ENCODE measurements at regions not wholly inside any gene's neighbourhood (a gene's known extent, or its start where the extent isn't known, plus 50 kb on each side); places are given as distances from the start of the nearest gene placed in this dataset.

DNA sequence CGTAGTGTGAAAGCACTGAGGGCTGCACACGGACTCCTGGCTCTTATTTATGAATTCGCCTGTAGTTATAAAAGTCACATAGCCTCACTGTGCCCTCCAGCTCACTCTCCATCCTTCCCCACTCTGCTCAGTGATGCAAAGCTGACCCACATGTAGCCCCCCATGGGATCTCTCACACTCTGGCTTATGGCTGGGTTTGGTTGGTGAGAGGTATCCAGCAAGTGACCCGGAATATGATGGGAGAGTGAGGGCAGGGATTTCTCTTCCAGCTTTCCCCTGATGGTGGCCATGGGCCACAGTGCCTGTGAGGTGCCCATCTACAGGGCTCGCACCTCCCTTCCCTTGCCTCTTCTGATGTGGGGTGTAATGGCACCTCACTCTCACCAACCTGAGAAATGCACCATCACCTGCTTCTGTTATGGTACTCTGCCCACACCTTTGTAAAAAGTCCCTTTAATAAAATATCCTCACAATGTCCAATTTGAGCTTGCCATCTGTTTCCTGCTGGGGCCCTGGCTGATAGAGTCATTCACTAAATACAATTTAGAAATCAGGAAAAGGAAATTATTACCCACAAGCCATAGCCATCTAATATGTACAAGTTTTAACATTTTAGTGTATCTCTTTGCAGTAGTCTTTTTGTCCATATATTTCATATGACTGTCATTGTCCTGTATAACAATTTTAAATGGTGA is 93.6 kb downstream of the SCN11A start (continued):
- TF ChIP-seq KDM4A (IDR thresholded peaks at IDR 0.05; ENCODE audit: low read depth, low read length, severe bottlenecking) (no peak), GTF2F1 (IDR thresholded peaks at IDR 0.05; ENCODE audit: borderline replicate concordance, low read depth, low read length) (no peak), PHF8 (conservative IDR thresholded peaks at IDR 0.05; ENCODE audit: low read depth, low read length) (no peak), SIRT6 (IDR thresholded peaks at IDR 0.05; ENCODE audit: low read length) (no peak), POLR2AphosphoS5 (IDR thresholded peaks at IDR 0.05; ENCODE audit: low read depth, low read length) (no peak)
- TF ChIP-seq, protein P1, sequence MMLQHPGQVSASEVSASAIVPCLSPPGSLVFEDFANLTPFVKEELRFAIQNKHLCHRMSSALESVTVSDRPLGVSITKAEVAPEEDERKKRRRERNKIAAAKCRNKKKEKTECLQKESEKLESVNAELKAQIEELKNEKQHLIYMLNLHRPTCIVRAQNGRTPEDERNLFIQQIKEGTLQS (IDR thresholded peaks at IDR 0.05; ENCODE audit: insufficient read depth, low read depth, low read length) = no peak
- TF ChIP-seq, protein P2, sequence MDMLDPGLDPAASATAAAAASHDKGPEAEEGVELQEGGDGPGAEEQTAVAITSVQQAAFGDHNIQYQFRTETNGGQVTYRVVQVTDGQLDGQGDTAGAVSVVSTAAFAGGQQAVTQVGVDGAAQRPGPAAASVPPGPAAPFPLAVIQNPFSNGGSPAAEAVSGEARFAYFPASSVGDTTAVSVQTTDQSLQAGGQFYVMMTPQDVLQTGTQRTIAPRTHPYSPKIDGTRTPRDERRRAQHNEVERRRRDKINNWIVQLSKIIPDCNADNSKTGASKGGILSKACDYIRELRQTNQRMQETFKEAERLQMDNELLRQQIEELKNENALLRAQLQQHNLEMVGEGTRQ (IDR thresholded peaks at IDR 0.05; ENCODE audit: low read length) = no peak

Measured in H1 (cell line).